Natural killer cell treated with Interleukin-12 subunit alpha and Interleukin-12 subunit beta and Interleukin-15 and Interleukin-18, amount 100 ng/mL, for 72 hours (primary cell): ENCODE measurements at regions not wholly inside any gene's neighbourhood (a gene's known extent, or its start where the extent isn't known, plus 50 kb on each side); places are given as distances from the start of the nearest gene placed in this dataset.

Experiments
- ATAC-seq, 2 donors: fragments of 150-1000 bp; cut with Tn5 transposase in 1 of 2; sonication (Bioruptor Pico), chemical (Tn5 transposase) in 1 of 2; 2 replicates each; pipeline ENCODE4 v1.10.0; 2021
- DNase-seq: peaks from one replicate; pipeline ENCODE4 v3.0.0; 2022; ENCODE audit warnings: low spot score
- H3K27ac Mint-ChIP-seq, 2 donors: 1 replicate in 1 of 2; 2 replicates in 1 of 2; pipeline ENCODE4 v1.8.0; 2022; ENCODE audit warnings: mixed read lengths in 2 of 2, mild to moderate bottlenecking in 1 of 2, moderate library complexity in 1 of 2
- H3K27me3 Mint-ChIP-seq, 2 donors: 1 replicate in 1 of 2; 2 replicates in 1 of 2; pipeline ENCODE4 v1.8.0; 2022; ENCODE audit warnings: mixed read lengths in 2 of 2
- H3K36me3 Mint-ChIP-seq: one replicate; pipeline ENCODE4 v1.8.0; 2022; ENCODE audit warnings: mixed read lengths
- H3K4me1 Mint-ChIP-seq, 2 donors: 1 replicate in 1 of 2; 2 replicates in 1 of 2; pipeline ENCODE4 v1.8.0; 2022; ENCODE audit warnings: low read depth in 2 of 2, mixed read lengths in 2 of 2, mild to moderate bottlenecking in 1 of 2
- H3K4me3 Mint-ChIP-seq: one replicate; pipeline ENCODE4 v1.8.0; 2022; ENCODE audit warnings: mixed read lengths
- H3K9me3 Mint-ChIP-seq: 2 replicates; pipeline ENCODE4 v1.8.0; 2022; ENCODE audit warnings: mixed read lengths

GRCh38 chr2:7881466-7881865 is 800.4 kb upstream of the ID2 start:
- Mint-ChIP-seq H3K4me3 (no peak overlapping the region), H3K36me3 (no peaks in the 10 kb centered on the region), H3K4me1 (peaks cover 5 to 9% of the 10 kb centered on the region in 2 donors), H3K27ac (peak overlapping the region; percentile 8 to 16), H3K9me3 (no peaks in the 10 kb centered on the region), H3K27me3 (peaks cover 0 to 6% of the 10 kb centered on the region in 2 donors)
- DNase-seq (no peak), ATAC-seq (no peak)

DNA sequence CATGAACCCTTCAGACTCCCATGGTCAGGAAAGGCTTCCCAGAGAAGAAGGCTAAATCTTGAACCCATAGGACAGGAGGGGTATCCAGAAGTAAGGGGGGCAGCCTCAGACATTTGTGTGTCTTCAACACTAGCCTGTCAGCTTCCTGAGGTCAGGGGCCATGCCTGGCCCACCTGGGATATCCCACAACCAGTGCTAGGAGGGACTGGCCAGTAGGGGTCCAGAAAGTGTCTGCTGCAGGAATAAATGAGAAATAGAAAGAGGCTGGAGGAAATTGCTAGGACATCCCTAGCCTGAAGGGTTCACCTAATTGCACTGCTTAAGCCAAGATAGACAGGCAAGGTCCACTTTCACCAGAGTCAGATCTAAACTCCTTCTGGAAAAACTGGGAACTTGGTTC is 799.6 kb upstream of the ID2 start:
- Mint-ChIP-seq H3K9me3 (no peaks in the 10 kb centered on the region), H3K36me3 (no peaks in the 10 kb centered on the region), H3K4me3 (no peak overlapping the region), H3K4me1 (peaks cover 5 to 9% of the 10 kb centered on the region in 2 donors), H3K27ac (peak overlapping the region; percentile 8 to 60), H3K27me3 (no peaks in the 10 kb centered on the region)
- no peak for DNase-seq
- ATAC-seq = no peak

- peaks cover 8 to 9% of the 10 kb centered on the region in 2 donors for H3K4me1 Mint-ChIP-seq
- H3K9me3 Mint-ChIP-seq = no peaks in the 10 kb centered on the region
- H3K4me3 Mint-ChIP-seq = no peak overlapping the region
- no peak for ATAC-seq
- H3K36me3 Mint-ChIP-seq = no peaks in the 10 kb centered on the region
- no peak for DNase-seq
- peak overlapping the region in 1 of 2 donors; percentile 20 for H3K27ac Mint-ChIP-seq
- no peaks in the 10 kb centered on the region for H3K27me3 Mint-ChIP-seq
Observed at GRCh38 chr2:7884338-7884737, 797.5 kb upstream of the ID2 start.

DNA sequence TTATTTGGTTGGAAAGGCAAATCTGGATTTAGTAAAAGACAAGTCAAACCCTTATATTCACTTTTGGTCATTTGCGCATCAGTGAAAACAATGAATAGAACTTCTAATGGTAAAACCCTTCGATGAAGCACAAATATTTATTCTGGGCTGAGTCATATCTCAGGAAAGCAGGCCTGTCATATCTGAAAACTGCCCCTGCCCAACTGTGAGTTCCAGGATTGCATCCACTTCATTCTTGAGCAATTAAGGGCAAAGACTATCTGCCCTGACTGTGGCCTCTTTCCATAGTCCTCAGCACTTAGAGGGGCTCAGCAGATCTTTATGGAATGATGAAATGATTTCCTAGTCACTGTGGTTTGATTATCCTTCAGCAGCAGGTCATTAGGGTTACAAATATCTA is 795.2 kb upstream of the ID2 start:
- H3K4me3 Mint-ChIP-seq = no peak overlapping the region
- no peak for ATAC-seq

DNA sequence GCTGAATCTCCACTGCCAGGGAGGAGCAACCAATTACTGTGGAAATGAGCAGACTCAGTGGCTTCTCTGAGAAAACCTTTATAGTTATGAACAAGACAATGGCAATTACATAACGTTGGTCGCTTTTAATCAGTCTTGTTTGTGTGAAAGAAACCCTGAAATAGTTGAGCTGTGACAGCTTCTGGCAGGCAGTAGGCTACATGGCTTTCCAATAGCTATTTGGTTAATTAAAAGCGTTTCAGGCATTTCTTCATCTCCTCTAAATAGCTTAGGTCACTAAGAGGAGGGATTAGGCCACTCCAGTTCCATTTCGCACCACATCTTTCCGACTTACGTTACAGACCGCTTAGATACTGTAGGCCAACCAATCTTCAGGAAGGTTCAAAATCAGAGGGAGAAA is 794.4 kb upstream of the ID2 start:
- Mint-ChIP-seq H3K27me3 (no peaks in the 10 kb centered on the region), H3K4me3 (no peak overlapping the region), H3K27ac (peak overlapping the region in 1 of 2 donors; percentile 33), H3K9me3 (no peaks in the 10 kb centered on the region), H3K36me3 (no peaks in the 10 kb centered on the region), H3K4me1 (peaks cover 4 to 8% of the 10 kb centered on the region in 2 donors)
- DNase-seq (no peak), ATAC-seq (no peak)

More for the DNA sequence above, 795.2 kb upstream of the ID2 start:
- Mint-ChIP-seq H3K4me1 (peaks cover 6 to 8% of the 10 kb centered on the region in 2 donors), H3K27me3 (no peaks in the 10 kb centered on the region), H3K36me3 (no peaks in the 10 kb centered on the region), H3K9me3 (no peaks in the 10 kb centered on the region), H3K27ac (peak overlapping the region in 1 of 2 donors; percentile 33)
- no peak for DNase-seq

DNA sequence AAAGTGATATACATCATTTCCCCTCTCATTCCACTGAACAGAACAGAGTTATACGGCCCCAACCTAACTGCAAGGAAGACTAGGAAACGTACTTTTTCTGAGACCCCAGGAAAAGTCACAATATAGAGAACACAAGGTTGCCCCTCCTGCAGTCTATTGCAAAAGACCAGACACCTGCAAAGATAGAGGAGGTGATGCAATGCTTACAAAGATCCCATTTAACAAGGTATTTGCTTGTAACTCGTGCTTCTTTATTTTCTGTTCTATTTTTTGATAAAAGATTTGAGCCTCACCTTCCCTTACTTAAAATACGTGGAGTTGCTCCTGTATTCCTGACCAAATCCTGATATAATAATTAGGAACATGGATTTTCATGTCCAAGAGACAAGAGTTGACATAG is 793.0 kb upstream of the ID2 start:
- H3K4me1 Mint-ChIP-seq = peaks cover 3 to 8% of the 10 kb centered on the region in 2 donors
- no peaks in the 10 kb centered on the region for H3K36me3 Mint-ChIP-seq
- DNase-seq = no peak
- no peak for ATAC-seq
- H3K9me3 Mint-ChIP-seq = peaks cover under 1% of the 10 kb centered on the region
- H3K4me3 Mint-ChIP-seq = no peak overlapping the region
- H3K27ac Mint-ChIP-seq = no peak overlapping the region
- H3K27me3 Mint-ChIP-seq = no peaks in the 10 kb centered on the region

GRCh38 chr2:7891312-7891711 is 790.5 kb upstream of the ID2 start:
- ATAC-seq = no peak
- DNase-seq = no peak
- Mint-ChIP-seq H3K27me3 (no peaks in the 10 kb centered on the region), H3K36me3 (no peaks in the 10 kb centered on the region), H3K27ac (no peak overlapping the region), H3K4me3 (no peak overlapping the region), H3K9me3 (peaks cover 6% of the 10 kb centered on the region), H3K4me1 (peaks cover 0 to 9% of the 10 kb centered on the region in 2 donors)

- Mint-ChIP-seq H3K4me1 (peaks cover 12 to 20% of the 10 kb centered on the region in 2 donors), H3K27ac (peak overlapping the region in 1 of 2 donors; percentile 29), H3K27me3 (peaks cover 9 to 13% of the 10 kb centered on the region in 2 donors), H3K36me3 (no peaks in the 10 kb centered on the region), H3K4me3 (no peak overlapping the region), H3K9me3 (peaks cover 6% of the 10 kb centered on the region)
- DNase-seq (no peak), ATAC-seq (no peak)
Observed at GRCh38 chr2:7895289-7895688, 786.6 kb upstream of the ID2 start.

GRCh38 chr2:7896940-7897487 is 784.8 kb upstream of the ID2 start:
- no peak for DNase-seq
- Mint-ChIP-seq H3K4me3 (no peak overlapping the region), H3K36me3 (no peaks in the 10 kb centered on the region), H3K27me3 (peaks cover 9 to 13% of the 10 kb centered on the region in 2 donors), H3K4me1 (peaks cover 12 to 23% of the 10 kb centered on the region in 2 donors), H3K27ac (no peak overlapping the region), H3K9me3 (peaks cover 6% of the 10 kb centered on the region)
- ATAC-seq = no peak

DNA sequence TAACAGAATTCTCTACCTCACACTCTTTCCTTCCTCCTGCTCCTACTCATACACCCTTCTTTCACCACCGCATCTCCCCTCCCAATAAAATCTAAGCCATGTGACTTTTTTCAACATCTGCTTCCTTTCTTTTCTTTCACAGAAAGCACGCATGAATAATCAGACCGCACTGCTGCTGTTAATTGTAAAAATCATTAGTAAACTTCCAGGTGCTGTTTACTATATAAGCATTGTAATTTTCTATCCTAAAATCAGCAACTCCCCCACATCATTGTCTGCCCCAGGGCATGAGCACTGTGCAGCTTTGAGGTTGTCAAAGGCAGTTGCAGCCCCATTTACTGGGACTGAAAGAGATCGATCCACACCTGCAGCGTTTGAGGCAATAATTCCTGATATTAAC is 782.6 kb upstream of the ID2 start:
- peak overlapping the region in 1 of 2 donors; percentile 72 for H3K27ac Mint-ChIP-seq
- peaks cover 20 to 28% of the 10 kb centered on the region in 2 donors for H3K27me3 Mint-ChIP-seq
- H3K9me3 Mint-ChIP-seq = peaks cover 1% of the 10 kb centered on the region
- H3K4me1 Mint-ChIP-seq = peaks cover 16 to 26% of the 10 kb centered on the region in 2 donors
- DNase-seq = no peak
- ATAC-seq = no peak
- no peaks in the 10 kb centered on the region for H3K36me3 Mint-ChIP-seq
- H3K4me3 Mint-ChIP-seq = no peak overlapping the region

DNA sequence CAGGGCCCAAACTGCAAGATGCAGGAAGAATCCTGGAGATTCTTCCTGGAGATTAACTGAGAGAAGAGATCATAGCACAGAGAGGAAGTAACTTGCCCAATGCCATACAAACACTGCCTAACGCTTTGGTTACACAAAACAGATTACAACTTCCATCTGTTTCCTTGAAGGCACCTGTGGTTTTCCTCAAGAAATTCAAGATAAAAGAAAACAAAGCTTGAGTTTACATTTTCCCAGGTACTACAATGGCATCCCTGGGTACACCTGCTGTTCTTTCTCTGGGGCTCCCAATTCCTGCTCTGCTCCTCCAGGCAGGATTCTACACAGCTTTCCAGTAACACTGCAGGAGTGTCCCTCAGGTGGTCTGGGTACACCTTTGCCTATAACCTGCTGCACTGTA is 781.9 kb upstream of the ID2 start:
- DNase-seq (no peak), ATAC-seq (no peak)
- Mint-ChIP-seq H3K9me3 (no peaks in the 10 kb centered on the region), H3K27ac (peak overlapping the region in 1 of 2 donors; percentile 46), H3K36me3 (no peaks in the 10 kb centered on the region), H3K4me3 (no peak overlapping the region), H3K27me3 (peaks cover 23 to 33% of the 10 kb centered on the region in 2 donors), H3K4me1 (peaks cover 20 to 31% of the 10 kb centered on the region in 2 donors)

DNA sequence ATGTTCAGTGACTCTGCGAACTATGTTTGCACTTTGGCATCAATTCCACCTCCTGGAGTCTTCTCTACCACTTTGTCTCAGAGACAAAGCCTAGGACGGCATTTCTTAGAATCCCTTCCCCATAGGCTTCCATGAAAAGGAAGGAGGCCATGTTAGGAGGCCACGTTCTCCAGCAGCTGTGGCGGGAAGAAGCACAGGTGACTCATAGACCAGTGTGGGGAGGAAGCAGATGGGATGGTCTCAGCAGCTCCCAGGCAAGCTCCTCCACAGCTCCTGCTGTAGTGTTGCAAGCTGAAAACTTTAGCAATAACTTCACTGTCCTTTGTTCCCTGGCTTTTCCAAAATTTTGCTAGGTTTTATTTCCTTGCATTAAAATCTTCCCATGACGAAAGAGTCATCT is 781.3 kb upstream of the ID2 start:
- Mint-ChIP-seq H3K27ac (peak overlapping the region in 1 of 2 donors; percentile 46), H3K4me1 (peaks cover 20 to 26% of the 10 kb centered on the region in 2 donors), H3K4me3 (no peak overlapping the region), H3K36me3 (no peaks in the 10 kb centered on the region), H3K9me3 (no peaks in the 10 kb centered on the region), H3K27me3 (peaks cover 23 to 33% of the 10 kb centered on the region in 2 donors)
- ATAC-seq (no peak), DNase-seq (no peak)

GRCh38 chr2:7902251-7902765 is 779.5 kb upstream of the ID2 start:
- Mint-ChIP-seq H3K36me3 (no peaks in the 10 kb centered on the region), H3K27ac (no peak overlapping the region), H3K9me3 (no peaks in the 10 kb centered on the region), H3K27me3 (peaks cover 23 to 33% of the 10 kb centered on the region in 2 donors), H3K4me3 (no peak overlapping the region), H3K4me1 (peaks cover 20 to 26% of the 10 kb centered on the region in 2 donors)
- no peak for ATAC-seq
- DNase-seq = no peak

GRCh38 chr2:7904319-7904718 is 777.5 kb upstream of the ID2 start:
- Mint-ChIP-seq H3K27ac (peak overlapping the region; percentile 39 to 74), H3K36me3 (no peaks in the 10 kb centered on the region), H3K9me3 (no peaks in the 10 kb centered on the region), H3K4me3 (no peak overlapping the region), H3K4me1 (peaks cover 13 to 22% of the 10 kb centered on the region in 2 donors), H3K27me3 (peaks cover 15 to 23% of the 10 kb centered on the region in 2 donors)
- DNase-seq = no peak
- ATAC-seq = no peak

DNA sequence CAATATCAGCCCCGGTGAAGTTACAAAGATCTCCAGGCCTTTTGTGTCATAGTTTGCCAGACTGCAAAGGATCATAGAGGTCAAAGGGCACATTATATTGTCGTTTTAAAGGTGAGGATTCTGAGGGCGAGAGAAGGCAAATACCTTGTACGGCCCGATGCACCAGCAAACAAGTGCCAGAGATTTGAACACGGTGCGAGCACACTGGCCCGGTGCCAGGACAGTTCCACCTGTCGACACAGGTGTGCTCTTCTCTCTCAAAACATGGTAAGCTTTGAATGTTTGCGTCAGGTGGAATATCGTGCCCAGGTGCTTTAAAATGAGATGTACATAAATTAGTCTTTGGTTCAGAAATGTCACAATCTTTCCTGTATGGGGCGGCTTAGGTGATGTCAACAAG is 776.1 kb upstream of the ID2 start:
- ATAC-seq (no peak), DNase-seq (no peak)
- Mint-ChIP-seq H3K4me1 (peaks cover 8 to 9% of the 10 kb centered on the region in 2 donors), H3K4me3 (no peak overlapping the region), H3K27ac (no peak overlapping the region), H3K27me3 (peaks cover 15 to 21% of the 10 kb centered on the region in 2 donors), H3K36me3 (no peaks in the 10 kb centered on the region), H3K9me3 (no peaks in the 10 kb centered on the region)
